NT2/D1 (cell line): ENCODE measurements at regions not wholly inside any gene's neighbourhood (a gene's known extent, or its start where the extent isn't known, plus 50 kb on each side); places are given as distances from the start of the nearest gene placed in this dataset.

Experiments
- DNase-seq: peaks from one replicate; pipeline ENCODE4 v3.0.0-alpha.2; 2011; ENCODE audit warnings: low read depth, low spot score
- H3K27me3 ChIP-seq: 2 replicates; pipeline ENCODE4 v1.6.0; 2011; ENCODE audit warnings: mild to moderate bottlenecking; ENCODE audit not compliant: insufficient read length, insufficient read depth
- H3K36me3 ChIP-seq: 2 replicates; pipeline ENCODE4 v1.6.1; 2011; ENCODE audit warnings: mild to moderate bottlenecking, low read length, mixed read lengths; ENCODE audit not compliant: insufficient read depth, insufficient read length
- H3K4me1 ChIP-seq: 2 replicates; pipeline ENCODE4 v1.5.1; 2011; ENCODE audit not compliant: insufficient read depth, insufficient read length
- H3K4me3 ChIP-seq: 2 replicates; pipeline ENCODE4 v1.5.1; 2011; ENCODE audit warnings: low read depth; ENCODE audit not compliant: insufficient read length
- H3K9ac ChIP-seq: 2 replicates; pipeline ENCODE4 v1.6.0; 2011; ENCODE audit warnings: low read depth; ENCODE audit not compliant: insufficient read length
- H3K9me3 ChIP-seq: 2 replicates; pipeline ENCODE4 v1.5.1; 2011; ENCODE audit warnings: mild to moderate bottlenecking, low read length; ENCODE audit not compliant: insufficient read depth
- SUZ12 ChIP-seq: IDR thresholded peaks from 2 replicates; pipeline ENCODE4 v1.6.1; 2011; ENCODE audit not compliant: insufficient read length, insufficient read depth; ENCODE audit errors: extremely low read depth
- YY1 ChIP-seq: IDR thresholded peaks from 2 replicates; pipeline ENCODE4 v1.6.1; 2011; ENCODE audit not compliant: insufficient read length, insufficient read depth
- ZNF274 ChIP-seq: IDR thresholded peaks from 2 replicates; pipeline ENCODE4 v1.6.1; 2011; ENCODE audit warnings: mild to moderate bottlenecking, low read depth, low read length

DNA sequence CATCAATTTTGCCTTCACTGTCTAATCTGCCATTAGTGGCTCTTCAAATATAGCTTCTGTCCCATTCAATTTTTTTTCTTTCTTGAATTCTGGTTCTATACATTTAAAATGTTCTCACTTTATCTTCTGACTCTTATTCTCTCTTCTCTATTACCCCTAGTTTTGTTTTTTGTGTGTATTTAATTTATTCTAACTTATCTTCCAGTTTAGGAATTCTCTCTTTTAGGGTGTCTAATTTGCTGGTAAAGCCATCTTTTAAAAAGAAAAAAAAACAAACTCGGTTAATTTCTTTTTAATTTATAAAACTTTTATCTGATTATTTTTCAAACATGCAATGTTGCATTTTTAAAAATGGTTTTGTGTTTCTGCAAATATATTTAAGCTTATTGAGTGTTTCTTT lies 80.3 kb upstream of the OXGR1 start:
- Histone ChIP-seq H3K4me3 (no peak overlapping the region), H3K36me3 (no peaks in the 10 kb centered on the region), H3K27me3 (no peaks in the 10 kb centered on the region), H3K4me1 (no peaks in the 10 kb centered on the region), H3K9me3 (no peaks in the 10 kb centered on the region), H3K9ac (no peak overlapping the region)
- no peak for DNase-seq
- TF ChIP-seq YY1 (no peak), ZNF274 (no peak), SUZ12 (no peak)

DNA sequence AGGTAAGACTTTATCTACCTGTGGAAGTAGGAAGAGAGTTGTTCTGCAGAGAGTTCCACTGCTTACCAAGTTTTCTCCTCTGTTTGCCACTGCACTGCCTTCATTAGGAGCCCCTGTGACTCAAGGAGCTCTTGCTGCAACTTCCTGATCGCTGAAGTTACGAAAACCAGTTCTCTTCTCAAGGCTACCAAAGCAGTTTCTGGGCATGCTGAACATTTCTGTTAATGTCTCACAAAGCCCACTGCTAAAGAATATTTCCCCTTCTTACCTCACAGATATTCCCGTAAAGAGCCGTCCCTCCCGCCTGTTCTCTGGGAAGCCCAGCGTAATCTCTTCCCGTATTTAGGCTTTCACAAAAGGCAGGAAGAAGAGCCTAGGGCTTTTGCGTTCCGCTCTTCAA lies 82.6 kb upstream of the OXGR1 start:
- no peak for DNase-seq
- no peak overlapping the region for H3K9ac ChIP-seq
- no peaks in the 10 kb centered on the region for H3K9me3 ChIP-seq
- no peak overlapping the region for H3K4me3 ChIP-seq
- H3K36me3 ChIP-seq = no peaks in the 10 kb centered on the region
- TF ChIP-seq SUZ12 (no peak), YY1 (no peak), ZNF274 (no peak)
- no peaks in the 10 kb centered on the region for H3K4me1 ChIP-seq
- no peaks in the 10 kb centered on the region for H3K27me3 ChIP-seq

DNA sequence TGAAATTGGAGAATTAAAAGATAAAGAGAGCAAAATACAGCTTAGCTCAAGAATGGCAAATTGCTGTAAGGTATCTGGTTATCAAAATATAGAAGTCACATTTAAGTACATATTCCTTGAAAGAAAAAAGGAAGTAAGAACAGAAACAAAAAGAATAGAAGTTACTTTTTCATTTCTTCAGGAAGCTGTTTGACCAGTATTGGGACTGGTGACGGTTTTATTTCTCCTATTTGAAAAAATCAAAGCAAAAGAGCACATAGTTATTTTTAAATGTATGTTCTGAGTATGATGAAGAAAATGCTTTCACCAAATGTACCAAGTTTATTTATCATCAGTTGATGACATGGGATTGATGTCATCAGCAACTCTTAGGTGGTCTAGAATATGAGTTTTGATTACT lies 83.1 kb upstream of the OXGR1 start:
- no peak overlapping the region for H3K4me3 ChIP-seq
- DNase-seq = no peak
- no peaks in the 10 kb centered on the region for H3K4me1 ChIP-seq

DNA sequence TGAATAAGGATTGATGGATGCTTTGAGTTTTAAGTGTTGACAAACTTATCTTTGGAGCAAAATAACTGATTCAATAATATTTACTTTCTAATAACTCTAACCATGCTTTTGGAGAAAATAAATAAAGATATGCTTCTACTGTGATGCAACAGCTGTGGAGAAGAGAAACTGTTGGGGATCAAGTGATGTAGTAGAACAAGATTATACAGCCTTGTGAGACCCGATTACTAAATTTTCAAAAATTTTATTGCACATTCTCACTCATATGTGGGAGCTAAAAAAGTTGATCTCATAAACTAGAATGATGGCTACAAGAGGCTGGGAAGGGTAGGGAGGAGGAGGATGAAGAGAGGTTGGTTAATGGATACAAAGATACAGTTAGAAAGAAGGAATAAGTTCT lies 85.5 kb upstream of the OXGR1 start:
- TF ChIP-seq YY1 = no peak
- TF ChIP-seq SUZ12 = no peak
- no peak for TF ChIP-seq ZNF274
- no peaks in the 10 kb centered on the region for H3K9me3 ChIP-seq
- H3K9ac ChIP-seq = no peak overlapping the region
- DNase-seq = no peak
- H3K27me3 ChIP-seq = no peaks in the 10 kb centered on the region
- no peaks in the 10 kb centered on the region for H3K36me3 ChIP-seq
- no peaks in the 10 kb centered on the region for H3K4me1 ChIP-seq
- no peak overlapping the region for H3K4me3 ChIP-seq

More for the DNA sequence above, 83.1 kb upstream of the OXGR1 start:
- H3K9me3 ChIP-seq = no peaks in the 10 kb centered on the region
- no peaks in the 10 kb centered on the region for H3K36me3 ChIP-seq
- H3K27me3 ChIP-seq = no peaks in the 10 kb centered on the region
- H3K9ac ChIP-seq = no peak overlapping the region
- TF ChIP-seq YY1 (no peak), ZNF274 (no peak), SUZ12 (no peak)

DNA sequence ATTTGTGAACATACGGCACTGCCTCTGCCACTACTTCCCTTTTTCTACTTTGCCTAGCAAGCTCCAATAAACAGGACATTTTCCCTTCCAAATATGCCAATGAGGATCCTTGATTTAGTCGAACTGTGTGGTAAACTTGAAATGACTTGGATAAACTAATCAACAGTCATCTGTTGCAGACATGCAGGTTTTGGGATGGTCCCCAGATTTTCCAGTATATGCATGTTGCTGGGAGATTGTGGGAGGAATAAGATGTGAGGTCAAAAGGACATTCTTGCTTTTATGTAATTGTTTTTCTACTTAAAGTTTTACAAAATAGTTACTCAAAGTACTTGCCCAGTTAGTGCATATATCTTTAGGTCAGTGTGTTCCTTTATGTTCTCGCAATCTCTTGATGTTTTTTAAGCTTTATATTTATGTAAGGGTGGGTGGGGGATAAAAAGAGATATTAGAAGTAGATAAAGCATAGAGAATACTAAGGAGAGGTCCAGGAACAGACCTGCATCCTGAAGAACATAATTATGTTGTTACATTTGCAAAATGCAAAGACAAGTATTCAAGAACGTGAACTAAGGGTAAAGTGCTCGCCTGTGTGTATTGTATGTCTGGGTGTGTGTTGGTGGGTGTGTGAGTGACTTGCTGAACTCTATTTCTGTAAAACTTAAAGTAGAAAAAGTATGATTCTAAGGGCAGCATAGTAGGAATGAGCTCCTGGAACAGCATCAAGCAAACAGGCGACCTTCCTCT lies 88.4 kb upstream of the OXGR1 start:
- H3K9ac ChIP-seq = no peak overlapping the region
- DNase-seq = no peak
- H3K36me3 ChIP-seq = no peaks in the 10 kb centered on the region
- H3K4me3 ChIP-seq = no peak overlapping the region
- H3K27me3 ChIP-seq = no peaks in the 10 kb centered on the region
- H3K9me3 ChIP-seq = no peaks in the 10 kb centered on the region
- TF ChIP-seq YY1 = no peak
- TF ChIP-seq ZNF274 = no peak
- TF ChIP-seq SUZ12 = no peak
- H3K4me1 ChIP-seq = no peaks in the 10 kb centered on the region

DNA sequence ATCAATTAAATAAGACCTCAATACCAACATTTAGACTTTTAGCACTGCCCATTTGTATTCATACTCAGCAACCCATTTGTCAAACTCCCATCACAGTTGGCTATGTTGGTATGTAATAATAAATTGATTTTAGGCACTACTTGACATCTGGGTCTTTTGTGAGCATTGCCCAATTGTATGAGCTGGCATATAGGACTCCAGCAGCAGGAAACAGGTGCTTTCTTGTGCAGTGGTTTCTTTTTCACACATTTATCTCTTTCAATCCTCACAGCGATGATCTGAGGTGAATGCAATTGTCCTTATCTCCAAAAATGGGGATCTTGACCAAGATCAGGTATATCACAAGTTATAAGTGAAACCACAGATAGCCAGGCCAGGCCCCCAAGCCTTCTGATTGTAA lies 96.9 kb upstream of the OXGR1 start:
- no peaks in the 10 kb centered on the region for H3K27me3 ChIP-seq

DNA sequence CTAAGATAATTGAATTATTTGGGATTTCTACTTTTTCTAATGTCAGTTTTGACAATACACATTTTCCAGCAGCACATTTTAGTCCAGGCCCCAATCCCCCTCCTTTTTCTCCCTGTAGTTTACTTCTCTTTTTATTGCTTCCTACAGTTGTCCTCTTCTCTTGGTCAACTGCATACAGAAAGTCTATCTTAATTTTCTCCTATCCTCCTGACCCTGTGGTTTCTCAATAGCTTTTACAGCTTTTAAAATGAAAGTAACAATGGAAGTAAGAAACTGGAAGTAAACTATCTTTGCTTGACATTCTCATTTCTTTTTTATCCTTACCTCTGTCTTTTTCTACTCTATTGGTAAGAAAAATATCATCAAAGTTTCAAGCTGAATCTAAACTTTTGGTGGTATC lies 106.5 kb upstream of the OXGR1 start:
- no peak for TF ChIP-seq ZNF274
- TF ChIP-seq YY1 = no peak
- TF ChIP-seq SUZ12 = no peak
- H3K9me3 ChIP-seq = no peaks in the 10 kb centered on the region
- no peaks in the 10 kb centered on the region for H3K27me3 ChIP-seq
- H3K9ac ChIP-seq = no peak overlapping the region
- no peak overlapping the region for H3K4me3 ChIP-seq
- H3K4me1 ChIP-seq = no peaks in the 10 kb centered on the region
- no peaks in the 10 kb centered on the region for H3K36me3 ChIP-seq
- DNase-seq = no peak

More for the DNA sequence above, 96.9 kb upstream of the OXGR1 start:
- H3K4me3 ChIP-seq = no peak overlapping the region
- no peak for DNase-seq
- H3K9ac ChIP-seq = no peak overlapping the region
- H3K4me1 ChIP-seq = no peaks in the 10 kb centered on the region
- no peaks in the 10 kb centered on the region for H3K9me3 ChIP-seq
- TF ChIP-seq YY1 (no peak), SUZ12 (no peak), ZNF274 (no peak)
- H3K36me3 ChIP-seq = no peaks in the 10 kb centered on the region
